AG04450 (cell line): ENCODE measurements at regions not wholly inside any gene's neighbourhood (a gene's known extent, or its start where the extent isn't known, plus 50 kb on each side); places are given as distances from the start of the nearest gene placed in this dataset.

ENCODE experiments used
- CTCF ChIA-PET: fragments of 300-600, 350-600 bp; formaldehyde crosslinking; extraction: SDS; loops from one replicate; lab custom pipeline; 2022; ENCODE audit warnings: antibody characterized with exemption, inconsistent platforms; lab: Charles Lee
- POLR2A ChIA-PET: fragments of 350-600 bp; formaldehyde crosslinking; extraction: SDS; loops from one replicate; lab custom pipeline; 2021; ENCODE audit warnings: antibody characterized with exemption, inconsistent platforms; lab: Yijun Ruan, JAX
- DNase-seq: peaks from one replicate; pipeline ENCODE4 v3.0.0-alpha.2; 2011; ENCODE audit warnings: low read depth, low spot score
- H3K27ac ChIP-seq: one replicate; pipeline ENCODE4 v1.5.1; 2012; ENCODE audit warnings: low read depth, low read length, control low read depth
- H3K27me3 ChIP-seq: one replicate; pipeline ENCODE4 v1.6.0; 2012; ENCODE audit warnings: low read length; ENCODE audit not compliant: control insufficient read depth, insufficient read depth
- H3K4me3 ChIP-seq: 2 replicates; pipeline ENCODE4 v1.5.1; 2011; ENCODE audit warnings: mild to moderate bottlenecking, low read depth, low read length, control low read depth
- H3K9me3 ChIP-seq: 2 replicates; pipeline ENCODE4 v1.5.1; 2012; ENCODE audit warnings: low read length; ENCODE audit not compliant: control insufficient read depth, insufficient read depth
- CTCF ChIP-seq: IDR thresholded peaks from 2 replicates; pipeline ENCODE4 v1.5.1; 2011; ENCODE audit warnings: low read depth, low read length, control low read depth, inconsistent platforms

DNA sequence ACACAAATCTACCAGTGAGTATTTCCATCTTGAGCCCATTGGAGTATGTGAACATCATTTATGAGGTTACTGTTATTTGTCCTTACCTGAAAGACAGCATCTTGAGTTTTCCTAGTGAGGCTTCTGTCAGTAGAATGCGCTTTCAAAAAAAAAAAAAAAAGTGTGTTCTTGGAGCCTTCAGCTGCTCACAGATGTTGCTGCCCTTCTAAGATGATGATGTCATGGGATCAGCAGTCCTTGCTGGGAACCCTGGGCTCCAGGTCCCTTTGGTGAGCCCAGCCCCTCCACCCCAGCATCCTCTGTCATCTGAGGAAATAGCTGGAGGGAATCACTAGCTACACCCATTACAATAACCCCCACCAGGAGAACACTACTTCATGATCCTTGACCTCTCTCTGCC, 83.3 kb downstream of the ATPSCKMT start:
- no peak for TF ChIP-seq CTCF
- ChIA-PET CTCF (interaction anchor here (0.5 kb wide), 1 partner anchor 1210 kb away, joined by 3 read pairs; no protein-coding TSS in a partner anchor), POLR2A (interaction anchor here (0.7 kb wide), 1 partner anchor 318 kb away, joined by 3 read pairs; no protein-coding TSS in a partner anchor)
- no peaks in the 10 kb centered on the region; the same call in 1 of the 2 replicates for H3K9me3 ChIP-seq
- DNase-seq, result no peak
- no peak overlapping the region for H3K27ac ChIP-seq
- H3K27me3 ChIP-seq, result peaks cover 5% of the 10 kb centered on the region
- H3K4me3 ChIP-seq, result no peak overlapping the region

DNA sequence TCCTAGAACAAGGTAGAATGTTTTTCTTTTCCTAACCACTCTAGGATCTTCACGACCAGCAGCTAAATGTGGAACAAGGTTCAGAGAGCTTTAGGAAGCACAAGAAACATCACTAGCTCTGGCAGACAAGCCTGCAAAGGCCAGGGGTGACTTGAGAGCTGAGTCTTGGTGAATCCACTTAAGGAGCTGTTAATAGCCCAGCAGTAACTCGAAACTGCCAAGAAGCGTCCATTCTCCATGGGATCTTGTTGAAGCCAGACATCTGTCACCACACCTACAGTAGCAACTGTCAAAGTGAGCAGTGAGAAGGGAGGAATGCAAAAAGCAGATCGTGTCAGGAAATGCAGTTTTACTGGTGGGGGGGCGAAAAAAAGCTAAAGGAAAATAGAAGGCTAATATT, 87.2 kb downstream of the ATPSCKMT start:
- Histone ChIP-seq H3K27ac (no peak overlapping the region), H3K27me3 (peaks cover 5% of the 10 kb centered on the region), H3K9me3 (no peaks in the 10 kb centered on the region; the same call in 1 of the 2 replicates), H3K4me3 (no peak overlapping the region)
- POLR2A ChIA-PET, result no interaction called here
- TF ChIP-seq CTCF, result no peak
- CTCF ChIA-PET, result no interaction called here
- DNase-seq, result no peak

GRCh38 chr5:10161778-10162177, 87.9 kb downstream of the ATPSCKMT start:
- no peak for DNase-seq
- H3K27me3 ChIP-seq, result peaks cover 5% of the 10 kb centered on the region
- CTCF ChIA-PET, result no interaction called here
- no peak overlapping the region for H3K4me3 ChIP-seq
- no peaks in the 10 kb centered on the region; the same call in 1 of the 2 replicates for H3K9me3 ChIP-seq
- no peak overlapping the region for H3K27ac ChIP-seq
- TF ChIP-seq CTCF, result no peak
- POLR2A ChIA-PET, result no interaction called here

- H3K27me3 ChIP-seq, result peaks cover 5% of the 10 kb centered on the region
- CTCF ChIA-PET, result no interaction called here
- H3K9me3 ChIP-seq, result no peaks in the 10 kb centered on the region; the same call in 1 of the 2 replicates
- H3K4me3 ChIP-seq, result no peak overlapping the region
- no peak for DNase-seq
- POLR2A ChIA-PET, result no interaction called here
- H3K27ac ChIP-seq, result no peak overlapping the region
- TF ChIP-seq CTCF, result no peak
Observed at GRCh38 chr5:10160241-10160640, 89.4 kb downstream of the ATPSCKMT start.

GRCh38 chr5:10158886-10159285, 90.8 kb downstream of the ATPSCKMT start:
- no peak; the same call in 1 of the 2 replicates for TF ChIP-seq CTCF
- peaks cover 5% of the 10 kb centered on the region for H3K27me3 ChIP-seq
- no peak overlapping the region for H3K27ac ChIP-seq
- no peak for DNase-seq
- no peaks in the 10 kb centered on the region for H3K9me3 ChIP-seq
- H3K4me3 ChIP-seq, result no peak overlapping the region
- POLR2A ChIA-PET, result no interaction called here
- CTCF ChIA-PET, result no interaction called here
